HFF-Myc (cell line): ENCODE measurements at regions not wholly inside any gene's neighbourhood (a gene's known extent, or its start where the extent isn't known, plus 50 kb on each side); places are given as distances from the start of the nearest gene placed in this dataset.

ENCODE experiments used
- DNase-seq: peaks from one replicate; pipeline ENCODE4 v3.0.0-alpha.2; 2011; ENCODE audit warnings: low read depth; ENCODE audit errors: extremely low read depth
- H3K4me3 ChIP-seq: replicated peaks from 2 replicates; pipeline ENCODE4 v1.5.1; 2011; ENCODE audit warnings: low read depth, mild to moderate bottlenecking, control low read depth, low read length
- CTCF ChIP-seq: IDR thresholded peaks from 2 replicates; pipeline ENCODE4 v1.5.1; 2012; ENCODE audit warnings: mild to moderate bottlenecking, low read depth, low read length, control low read depth; ENCODE audit errors: missing control alignments

GRCh38 chr6:21881969-21882465 is 288.5 kb downstream of the SOX4 start:
- no peak for TF ChIP-seq CTCF
- DNase-seq = no peak
- no peak overlapping the region for H3K4me3 ChIP-seq

- DNase-seq = no peak
- TF ChIP-seq CTCF = no peak
- no peak overlapping the region for H3K4me3 ChIP-seq
These were observed 290.2 kb downstream of the SOX4 start for GRCh38 chr6:21883595-21884328.

GRCh38 chr6:21885111-21885510 is 291.6 kb downstream of the SOX4 start:
- TF ChIP-seq CTCF = no peak
- no peak overlapping the region for H3K4me3 ChIP-seq
- no peak for DNase-seq

- DNase-seq = peak; percentile 54
- no peak overlapping the region for H3K4me3 ChIP-seq
- no peak for TF ChIP-seq CTCF
These were observed 292.1 kb downstream of the SOX4 start for GRCh38 chr6:21885532-21886114.

- no peak for TF ChIP-seq CTCF
- DNase-seq = no peak
- H3K4me3 ChIP-seq = no peak overlapping the region
These were observed 293.1 kb downstream of the SOX4 start for GRCh38 chr6:21886542-21887151.

- DNase-seq = no peak
- no peak for TF ChIP-seq CTCF
These were observed 294.0 kb downstream of the SOX4 start for GRCh38 chr6:21887231-21888185.

More at GRCh38 chr6:21887231-21888185, 294.0 kb downstream of the SOX4 start:
- H3K4me3 ChIP-seq = no peak overlapping the region
